Fibroblast of lung (primary cell): ENCODE measurements at regions not wholly inside any gene's neighbourhood (a gene's known extent, or its start where the extent isn't known, plus 50 kb on each side); places are given as distances from the start of the nearest gene placed in this dataset.

ENCODE experiments used
- DNase-seq, 2 donors: peaks; one replicate each; pipeline versions ENCODE4 v3.0.0 to v3.0.0-alpha.2; 2010; ENCODE audit warnings: low read depth in 2 of 2
- H2AFZ ChIP-seq: 2 replicates; pipeline ENCODE4 v1.5.1; 2012; ENCODE audit warnings: low read length, control low read depth, inconsistent platforms
- H3K27ac ChIP-seq: 2 replicates; pipeline ENCODE4 v1.5.1; 2011; ENCODE audit warnings: low read length, control low read depth; ENCODE audit not compliant: insufficient read depth
- H3K27me3 ChIP-seq: 2 replicates; pipeline ENCODE4 v1.5.1; 2011; ENCODE audit warnings: mild to moderate bottlenecking, low read length; ENCODE audit not compliant: control insufficient read depth, insufficient read depth
- H3K36me3 ChIP-seq: 2 replicates; pipeline ENCODE4 v1.5.1; 2011; ENCODE audit warnings: low read length; ENCODE audit not compliant: control insufficient read depth, insufficient read depth
- H3K4me1 ChIP-seq: 2 replicates; pipeline ENCODE4 v1.5.1; 2011; ENCODE audit warnings: low read length; ENCODE audit not compliant: control insufficient read depth, insufficient read depth; ENCODE audit errors: extremely low read depth
- H3K4me2 ChIP-seq: 2 replicates; pipeline ENCODE4 v1.5.1; 2011; ENCODE audit warnings: low read length, control low read depth; ENCODE audit not compliant: insufficient read depth; ENCODE audit errors: extremely low read depth
- H3K4me3 ChIP-seq, 4 experiments: fragments of 200-600 bp in 1 of 4; sonication (generic) in 1 of 4; replicated peaks in 1 of 4; 2 replicates each; pipeline ENCODE4 v1.5.1; 2011 to 2016; ENCODE audit warnings: low read length in 4 of 4, low read depth in 3 of 4, mild to moderate bottlenecking in 3 of 4, control low read depth in 2 of 4, inconsistent platforms in 1 of 4, mixed read lengths in 1 of 4; ENCODE audit not compliant: insufficient read depth in 1 of 4; ENCODE audit errors: control extremely low read depth in 1 of 4
- H3K79me2 ChIP-seq: 2 replicates; pipeline ENCODE4 v1.5.1; 2012; ENCODE audit warnings: mild to moderate bottlenecking, low read length, inconsistent platforms; ENCODE audit not compliant: control insufficient read depth, insufficient read depth
- H3K9ac ChIP-seq: 2 replicates; pipeline ENCODE4 v1.5.1; 2011; ENCODE audit warnings: mild to moderate bottlenecking, low read length, control low read depth; ENCODE audit not compliant: insufficient read depth
- H3K9me3 ChIP-seq: 2 replicates; pipeline ENCODE4 v1.5.1; 2012; ENCODE audit warnings: low read depth, low read length; ENCODE audit not compliant: control insufficient read depth, insufficient read depth
- H4K20me1 ChIP-seq: 2 replicates; pipeline ENCODE4 v1.5.1; 2011; ENCODE audit warnings: low read length; ENCODE audit not compliant: control insufficient read depth, insufficient read depth; ENCODE audit errors: extremely low read depth
- EZH2 ChIP-seq: IDR thresholded peaks from 2 replicates; pipeline ENCODE4 v1.5.1; 2012; ENCODE audit warnings: low read length, control low read depth, mild to moderate bottlenecking; ENCODE audit errors: missing control alignments
- TF ChIP-seq, protein P1 (sequence below), 2 donors: IDR thresholded peaks in 1 of 2; conservative IDR thresholded peaks in 1 of 2; 1 replicate in 1 of 2; 2 replicates in 1 of 2; pipeline ENCODE4 v1.5.1; 2011 to 2012; ENCODE audit warnings: low read length in 2 of 2, control low read depth in 1 of 2, inconsistent platforms in 1 of 2, low read depth in 1 of 2, mild to moderate bottlenecking in 1 of 2

DNA sequence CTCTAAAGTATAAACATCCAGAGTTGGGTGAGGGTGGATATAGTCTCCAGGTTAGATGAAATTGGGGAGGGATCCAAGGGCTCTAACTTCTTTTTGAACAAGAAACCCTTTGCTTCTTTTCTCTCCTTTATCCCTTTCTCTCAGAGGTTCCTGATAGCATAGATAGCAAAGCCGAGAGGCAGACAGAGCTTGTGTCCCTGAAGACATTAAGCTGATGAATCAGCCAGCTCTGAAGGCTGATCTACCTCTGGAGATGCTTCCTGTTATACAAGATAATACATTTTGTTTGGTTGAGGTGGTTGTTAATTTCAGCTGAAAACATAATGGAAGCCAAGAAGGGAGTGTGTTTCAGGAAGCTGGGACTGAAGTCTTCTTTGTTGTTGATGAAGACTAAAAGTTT, 193.2 kb downstream of the PDCD6IP start:
- H3K27ac ChIP-seq, result no peak overlapping the region
- no peaks in the 10 kb centered on the region for H3K27me3 ChIP-seq
- H3K4me1 ChIP-seq, result no peaks in the 10 kb centered on the region
- no peak overlapping the region for H3K4me2 ChIP-seq
- no peak for TF ChIP-seq EZH2
- TF ChIP-seq, protein P1, sequence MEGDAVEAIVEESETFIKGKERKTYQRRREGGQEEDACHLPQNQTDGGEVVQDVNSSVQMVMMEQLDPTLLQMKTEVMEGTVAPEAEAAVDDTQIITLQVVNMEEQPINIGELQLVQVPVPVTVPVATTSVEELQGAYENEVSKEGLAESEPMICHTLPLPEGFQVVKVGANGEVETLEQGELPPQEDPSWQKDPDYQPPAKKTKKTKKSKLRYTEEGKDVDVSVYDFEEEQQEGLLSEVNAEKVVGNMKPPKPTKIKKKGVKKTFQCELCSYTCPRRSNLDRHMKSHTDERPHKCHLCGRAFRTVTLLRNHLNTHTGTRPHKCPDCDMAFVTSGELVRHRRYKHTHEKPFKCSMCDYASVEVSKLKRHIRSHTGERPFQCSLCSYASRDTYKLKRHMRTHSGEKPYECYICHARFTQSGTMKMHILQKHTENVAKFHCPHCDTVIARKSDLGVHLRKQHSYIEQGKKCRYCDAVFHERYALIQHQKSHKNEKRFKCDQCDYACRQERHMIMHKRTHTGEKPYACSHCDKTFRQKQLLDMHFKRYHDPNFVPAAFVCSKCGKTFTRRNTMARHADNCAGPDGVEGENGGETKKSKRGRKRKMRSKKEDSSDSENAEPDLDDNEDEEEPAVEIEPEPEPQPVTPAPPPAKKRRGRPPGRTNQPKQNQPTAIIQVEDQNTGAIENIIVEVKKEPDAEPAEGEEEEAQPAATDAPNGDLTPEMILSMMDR (conservative IDR thresholded peaks at IDR 0.05 in 1 of 2, IDR thresholded peaks at IDR 0.05 in 1 of 2; ENCODE audit: low read depth in 1 of 2, low read length in 2 of 2), result no peak
- H3K79me2 ChIP-seq, result no peaks in the 10 kb centered on the region
- H3K36me3 ChIP-seq, result no peaks in the 10 kb centered on the region
- H3K9me3 ChIP-seq, result no peaks in the 10 kb centered on the region
- H2AFZ ChIP-seq, result no peak overlapping the region
- H4K20me1 ChIP-seq, result no peaks in the 10 kb centered on the region
- no peak for DNase-seq
- no peak overlapping the region for H3K4me3 ChIP-seq
- no peak overlapping the region for H3K9ac ChIP-seq

DNA sequence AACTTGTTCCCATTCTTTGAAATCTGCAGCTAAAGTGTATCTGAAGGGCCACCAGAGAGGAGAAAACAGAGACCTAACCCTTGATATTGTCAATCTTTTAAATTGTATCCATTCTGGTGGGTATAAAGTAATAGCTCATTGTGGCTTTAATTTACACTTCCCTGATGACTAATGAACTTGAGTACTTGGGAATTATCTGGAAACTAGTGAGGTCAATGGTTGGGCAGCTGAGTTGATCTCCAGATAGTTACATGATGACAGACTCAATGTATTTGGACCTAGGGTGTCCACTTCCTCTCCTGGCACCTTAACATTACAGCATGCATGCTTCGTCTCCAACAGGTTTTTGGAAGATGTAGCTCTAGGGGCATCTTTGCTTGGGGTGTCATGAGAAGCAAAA, 195.2 kb downstream of the PDCD6IP start:
- Histone ChIP-seq H3K9me3 (no peaks in the 10 kb centered on the region), H3K9ac (no peak overlapping the region), H3K79me2 (no peaks in the 10 kb centered on the region), H3K4me1 (no peaks in the 10 kb centered on the region), H3K4me3 (no peak overlapping the region), H3K4me2 (no peak overlapping the region), H3K27ac (no peak overlapping the region), H4K20me1 (no peaks in the 10 kb centered on the region), H3K27me3 (no peaks in the 10 kb centered on the region), H2AFZ (no peak overlapping the region), H3K36me3 (no peaks in the 10 kb centered on the region)
- TF ChIP-seq, protein P1 (conservative IDR thresholded peaks at IDR 0.05 in 1 of 2, IDR thresholded peaks at IDR 0.05 in 1 of 2; ENCODE audit: low read depth in 1 of 2, low read length in 2 of 2), result no peak
- peak in 1 of 2 donors; percentile 64 for DNase-seq

DNA sequence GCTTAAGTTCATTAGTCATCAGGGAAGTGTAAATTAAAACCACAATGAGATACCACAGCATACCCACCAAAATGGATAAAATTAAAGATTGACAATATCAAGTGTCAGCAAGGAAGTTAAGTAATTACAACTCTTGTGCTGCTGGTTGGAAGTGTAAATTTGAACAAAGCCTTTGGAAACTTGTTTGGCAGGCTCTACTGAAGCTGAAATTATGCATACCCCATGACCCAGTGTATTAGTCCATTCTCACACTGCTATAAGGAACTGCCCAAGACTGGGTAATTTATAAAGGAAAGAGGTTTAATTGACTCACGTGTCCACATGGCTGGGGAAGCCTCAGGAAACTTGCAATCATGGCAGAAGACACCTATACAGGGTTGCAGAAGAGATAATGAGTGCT, 196.1 kb downstream of the PDCD6IP start:
- H4K20me1 ChIP-seq, result no peaks in the 10 kb centered on the region
- DNase-seq, result no peak
- no peaks in the 10 kb centered on the region for H3K27me3 ChIP-seq
- no peak overlapping the region for H3K27ac ChIP-seq
- H3K9ac ChIP-seq, result no peak overlapping the region
- no peaks in the 10 kb centered on the region for H3K36me3 ChIP-seq
- no peaks in the 10 kb centered on the region for H3K9me3 ChIP-seq
- H3K4me1 ChIP-seq, result no peaks in the 10 kb centered on the region
- no peak for TF ChIP-seq EZH2
- TF ChIP-seq, protein P1 (conservative IDR thresholded peaks at IDR 0.05 in 1 of 2, IDR thresholded peaks at IDR 0.05 in 1 of 2; ENCODE audit: low read depth in 1 of 2, low read length in 2 of 2), result no peak
- no peak overlapping the region for H2AFZ ChIP-seq
- H3K79me2 ChIP-seq, result no peaks in the 10 kb centered on the region
- no peak overlapping the region for H3K4me3 ChIP-seq
- H3K4me2 ChIP-seq, result no peak overlapping the region
